ENCODE measurements at regions not wholly inside any gene's neighbourhood (a gene's known extent, or its start where the extent isn't known, plus 50 kb on each side); places are given as distances from the start of the nearest gene placed in this dataset.

- no peak overlapping the region for H3K27ac ChIP-seq
- no peak for TF ChIP-seq CTCF (conservative IDR thresholded peaks at IDR 0.05)
Measured at GRCh38 chr2:103734911-103735310, 973.1 kb downstream of the TMEM182 start.

- no peak for TF ChIP-seq CTCF (conservative IDR thresholded peaks at IDR 0.05)
Measured at GRCh38 chr2:103738108-103738507, 976.3 kb downstream of the TMEM182 start.

GRCh38 chr2:103738606-103739005, 976.8 kb downstream of the TMEM182 start:
- TF ChIP-seq CTCF (conservative IDR thresholded peaks at IDR 0.05) = no peak

More at GRCh38 chr2:103738108-103738507, 976.3 kb downstream of the TMEM182 start:
- no peak overlapping the region for H3K27ac ChIP-seq

GRCh38 chr2:103739186-103739585, 977.4 kb downstream of the TMEM182 start:
- no peak overlapping the region for H3K27ac ChIP-seq
- no peak for TF ChIP-seq CTCF (conservative IDR thresholded peaks at IDR 0.05)

More at GRCh38 chr2:103738606-103739005, 976.8 kb downstream of the TMEM182 start:
- H3K27ac ChIP-seq = no peak overlapping the region

GRCh38 chr2:103739921-103740320, 978.1 kb downstream of the TMEM182 start:
- no peak for TF ChIP-seq CTCF (conservative IDR thresholded peaks at IDR 0.05)
- H3K27ac ChIP-seq = no peak overlapping the region

GRCh38 chr2:103740631-103741030, 978.8 kb downstream of the TMEM182 start:
- H3K27ac ChIP-seq = no peak overlapping the region
- no peak for TF ChIP-seq CTCF (conservative IDR thresholded peaks at IDR 0.05)

GRCh38 chr2:103743195-103743594, 981.4 kb downstream of the TMEM182 start:
- no peak overlapping the region for H3K27ac ChIP-seq
- no peak for TF ChIP-seq CTCF (conservative IDR thresholded peaks at IDR 0.05)
